Heart left ventricle (tissue), 16 donors: ENCODE measurements at regions not wholly inside any gene's neighbourhood (a gene's known extent, or its start where the extent isn't known, plus 50 kb on each side); places are given as distances from the start of the nearest gene placed in this dataset.

Source experiments
- ATAC-seq, 4 donors: fragments of 200-7000 bp; cut with Tn5 transposase; one replicate each; pipeline ENCODE4 v1.9.1; 2020 to 2022; ENCODE audit warnings: moderate library complexity in 4 of 4, mild to moderate bottlenecking in 3 of 4, moderate number of reproducible peaks in 1 of 4
- DNase-seq, 5 donors: peaks; one replicate each; pipeline ENCODE4 v3.0.0-alpha.2; 2020
- H3K27ac ChIP-seq, 12 donors: fragments of 200-600 bp; sonication (generic) in 4 of 12; one replicate each; pipeline versions ENCODE4 v1.5.0 to v1.8.0; 2016 to 2022; ENCODE audit warnings: mild to moderate bottlenecking in 2 of 12
- H3K27me3 ChIP-seq, 9 donors: fragments of 200-600 bp; sonication (generic) in 2 of 9; one replicate each; pipeline versions ENCODE4 v1.5.1 to v1.8.0; 2016 to 2022; ENCODE audit warnings: mild to moderate bottlenecking in 3 of 9
- H3K36me3 ChIP-seq, 9 donors: fragments of 200-600 bp; sonication (generic) in 2 of 9; one replicate each; pipeline versions ENCODE4 v1.5.0 to v1.8.0; 2018 to 2022; ENCODE audit warnings: mild to moderate bottlenecking in 2 of 9
- H3K4me1 ChIP-seq, 12 donors: fragments of 200-600 bp; sonication (generic) in 4 of 12; one replicate each; pipeline versions ENCODE4 v1.5.0 to v1.8.0; 2016 to 2022; ENCODE audit warnings: mild to moderate bottlenecking in 3 of 12
- H3K4me3 ChIP-seq, 12 donors: fragments of 200-600 bp; sonication (generic) in 4 of 12; one replicate each; pipeline versions ENCODE4 v1.5.0 to v1.8.0; 2017 to 2022; ENCODE audit warnings: mild to moderate bottlenecking in 9 of 12, moderate library complexity in 4 of 12
- H3K9me3 ChIP-seq, 12 donors: fragments of 200-600 bp; sonication (generic) in 4 of 12; one replicate each; pipeline versions ENCODE4 v1.5.0 to v1.8.0; 2016 to 2022; ENCODE audit warnings: mild to moderate bottlenecking in 1 of 12
- POLR2A ChIP-seq, 2 donors: fragments of 450-650 bp; IDR thresholded peaks; one replicate each; pipeline ENCODE4 v1.6.1; 2017; ENCODE audit warnings: antibody characterized with exemption in 2 of 2, mild to moderate bottlenecking in 2 of 2, moderate library complexity in 2 of 2
- WGBS, 4 donors: extraction: QIAGEN DNeasy Blood & Tissue Kit in 2 of 4; methylation state at CpG; one replicate each; pipeline versions ENCODE4 v1.1.5 to v1.1.7; 2013 to 2018; 5-methylcytosine and 5-hydroxymethylcytosine counted together
- intact Hi-C, 10 donors: fragments of 100-400 bp; cut with DNase I; formaldehyde crosslinking; loops; one replicate each; pipeline versions ENCODE4 v1.11.1 to v1.14.2; 2022
- TF ChIP-seq, protein P1 (sequence below), 12 donors: fragments of 200-600 bp; sonication (generic) in 4 of 12; IDR thresholded peaks; one replicate each; pipeline versions ENCODE4 v1.5.0 to v1.8.0; 2018 to 2022; ENCODE audit warnings: antibody characterized with exemption in 12 of 12, mild to moderate bottlenecking in 5 of 12
- donor health status: ischemic (EF 13 %, LVEDD 7.1; RV severe dilation, severe dysfunction).
- donor health status: healthy with polysubstance abuse.
- donor health status: DM: no; HTN: yes; CAD: no.
- donor health status: DM: no; HTN: no; CAD: no.
- donor health status: ischemic (EF 25% LVEDD 6.9; RV normal size, moderate dysfunction).
- donor health status: ischemic (EF 25% LVEDD 5.7; RV mildly dilated, moderate dysfunction).
- donor health status: healthy.
- donor health status: DM: yes; HTN: yes; CAD: no.
- donor health status: ischemic (EF 35%, LVEDD 5.7; RV mildly dilated, moderate dysfunction).
- donor health status: nonischemic (EF 11% LVEDD 7.7; RV severe dilation, severe dysfunction).
- donor health status: DM: yes; HTN: yes; CAD: no.
- donor health status: PGD.
- donor health status: ischemic (EF 29% LVEDD 5.4; RV normal size, mild dysfunction).
- donor health status: nonischemic (EF 23%, LVEDD 6.1; RV moderate dilation, normal function).

DNA sequence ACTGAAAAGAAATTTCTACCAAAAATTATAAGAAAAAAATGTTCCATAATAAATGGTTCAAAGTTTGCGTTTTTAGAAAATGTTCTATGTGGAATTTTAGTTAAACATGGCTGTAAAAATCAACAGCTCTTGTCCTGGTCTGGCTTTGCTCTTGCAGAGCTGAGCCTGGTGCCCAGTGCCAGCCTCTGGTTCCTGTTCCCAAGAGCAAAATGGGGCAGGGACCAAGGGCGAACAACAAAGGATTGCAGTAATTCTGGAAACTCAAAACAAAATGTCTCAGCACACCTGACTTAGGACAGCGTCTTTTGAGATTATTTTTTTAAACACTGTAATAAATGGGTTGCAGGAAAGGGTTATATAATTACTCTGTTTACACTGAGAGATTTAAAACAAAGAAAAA is 174.7 kb downstream of the ANAPC1 start:
- Histone ChIP-seq H3K27me3 (no peaks in the 10 kb centered on the region), H3K4me1 (peaks cover 0 to 16% (median 3%) of the 10 kb centered on the region in 12 donors), H3K9me3 (no peaks in the 10 kb centered on the region), H3K27ac (no peak overlapping the region), H3K4me3 (no peak overlapping the region), H3K36me3 (no peaks in the 10 kb centered on the region)
- WGBS, 4 donors, result 87 to 95% (median 90%) methylated on average over 3 of the region's 3 CpGs
- ATAC-seq (no peak), DNase-seq (no peak)
- TF ChIP-seq, protein P1, sequence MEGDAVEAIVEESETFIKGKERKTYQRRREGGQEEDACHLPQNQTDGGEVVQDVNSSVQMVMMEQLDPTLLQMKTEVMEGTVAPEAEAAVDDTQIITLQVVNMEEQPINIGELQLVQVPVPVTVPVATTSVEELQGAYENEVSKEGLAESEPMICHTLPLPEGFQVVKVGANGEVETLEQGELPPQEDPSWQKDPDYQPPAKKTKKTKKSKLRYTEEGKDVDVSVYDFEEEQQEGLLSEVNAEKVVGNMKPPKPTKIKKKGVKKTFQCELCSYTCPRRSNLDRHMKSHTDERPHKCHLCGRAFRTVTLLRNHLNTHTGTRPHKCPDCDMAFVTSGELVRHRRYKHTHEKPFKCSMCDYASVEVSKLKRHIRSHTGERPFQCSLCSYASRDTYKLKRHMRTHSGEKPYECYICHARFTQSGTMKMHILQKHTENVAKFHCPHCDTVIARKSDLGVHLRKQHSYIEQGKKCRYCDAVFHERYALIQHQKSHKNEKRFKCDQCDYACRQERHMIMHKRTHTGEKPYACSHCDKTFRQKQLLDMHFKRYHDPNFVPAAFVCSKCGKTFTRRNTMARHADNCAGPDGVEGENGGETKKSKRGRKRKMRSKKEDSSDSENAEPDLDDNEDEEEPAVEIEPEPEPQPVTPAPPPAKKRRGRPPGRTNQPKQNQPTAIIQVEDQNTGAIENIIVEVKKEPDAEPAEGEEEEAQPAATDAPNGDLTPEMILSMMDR (IDR thresholded peaks at IDR 0.05), result no peak
- TF ChIP-seq POLR2A (IDR thresholded peaks at IDR 0.05), result no peak
- intact Hi-C loops, result loop anchor here in 5 of 10 donors (10.0 kb wide), 2 partner anchors 595 to 895 kb away; no protein-coding TSS in a partner anchor

GRCh38 chr2:111710085-111710484 is 173.9 kb downstream of the ANAPC1 start:
- Histone ChIP-seq H3K27me3 (no peaks in the 10 kb centered on the region), H3K9me3 (no peaks in the 10 kb centered on the region), H3K27ac (no peak overlapping the region), H3K36me3 (no peaks in the 10 kb centered on the region), H3K4me3 (no peak overlapping the region), H3K4me1 (peaks cover 0 to 21% (median 3%) of the 10 kb centered on the region in 12 donors)
- ATAC-seq, result no peak
- WGBS, 4 donors, result 36 to 76% (median 53%) methylated on average over 5 to 6 of the region's 6 CpGs
- TF ChIP-seq, protein P1 (IDR thresholded peaks at IDR 0.05), result no peak
- TF ChIP-seq POLR2A (IDR thresholded peaks at IDR 0.05), result no peak
- no peak for DNase-seq
- intact Hi-C loops, result no loop called here

- no peaks in the 10 kb centered on the region for H3K9me3 ChIP-seq
- no peak for TF ChIP-seq POLR2A (IDR thresholded peaks at IDR 0.05)
- TF ChIP-seq, protein P1 (IDR thresholded peaks at IDR 0.05), result no peak
- H3K36me3 ChIP-seq, result no peaks in the 10 kb centered on the region
- intact Hi-C loops, result no loop called here
- WGBS, 4 donors, result 65 to 90% (median 69%) methylated on average over 4 of the region's 4 CpGs
- no peak overlapping the region for H3K27ac ChIP-seq
- no peak overlapping the region for H3K4me3 ChIP-seq
- H3K27me3 ChIP-seq, result no peaks in the 10 kb centered on the region
- peaks cover 0 to 22% (median 3%) of the 10 kb centered on the region in 12 donors for H3K4me1 ChIP-seq
- ATAC-seq, result no peak
- no peak for DNase-seq
Observed at GRCh38 chr2:111710613-111711012, 173.4 kb downstream of the ANAPC1 start.

- H3K4me1 ChIP-seq, result peaks cover 0 to 16% (median 3%) of the 10 kb centered on the region in 12 donors
- no peaks in the 10 kb centered on the region for H3K36me3 ChIP-seq
- WGBS, 4 donors, result 90 to 96% (median 93%) methylated on average over 4 of the region's 4 CpGs
- no peak for TF ChIP-seq POLR2A (IDR thresholded peaks at IDR 0.05)
- TF ChIP-seq, protein P1 (IDR thresholded peaks at IDR 0.05), result no peak
- H3K9me3 ChIP-seq, result no peaks in the 10 kb centered on the region
- no peaks in the 10 kb centered on the region for H3K27me3 ChIP-seq
- ATAC-seq, result no peak
- no peak for DNase-seq
- H3K4me3 ChIP-seq, result no peak overlapping the region
- no peak overlapping the region for H3K27ac ChIP-seq
- intact Hi-C loops, result no loop called here
Observed at GRCh38 chr2:111711270-111711669, 172.7 kb downstream of the ANAPC1 start.
